ENCODE measurements at regions not wholly inside any gene's neighbourhood (a gene's known extent, or its start where the extent isn't known, plus 50 kb on each side); places are given as distances from the start of the nearest gene placed in this dataset.

DNA sequence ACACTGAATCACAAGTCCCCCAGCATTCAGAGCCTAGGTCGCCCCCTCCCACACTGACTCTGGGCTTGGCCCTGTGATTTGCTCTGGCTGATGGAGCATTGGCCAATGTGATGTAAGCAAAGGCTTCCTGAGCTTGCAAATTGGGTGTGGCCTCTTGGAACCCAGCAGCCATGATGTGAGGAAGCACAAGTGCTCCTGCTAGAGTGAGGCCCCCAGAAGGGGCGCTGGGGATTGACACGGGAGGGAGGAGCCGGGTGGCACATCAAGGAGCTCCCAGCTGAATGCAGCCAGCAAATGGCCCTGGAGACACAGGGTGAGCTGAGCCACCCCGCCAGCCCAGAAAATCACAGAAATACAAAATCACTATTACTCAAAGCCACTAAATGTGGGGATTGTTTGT lies 308.5 kb downstream of the C16orf95 start:
- Mint-ChIP-seq H3K9me3 (no peaks in the 10 kb centered on the region), H3K4me3 (no peak overlapping the region), H3K36me3 (ENCODE audit: low read depth) (no peaks in the 10 kb centered on the region), H3K27ac (no peak overlapping the region), H3K4me1 (ENCODE audit: low read depth) (no peaks in the 10 kb centered on the region), H3K27me3 (ENCODE audit: low read depth) (no peaks in the 10 kb centered on the region)
- DNase-seq (ENCODE audit: low spot score) = no peak

DNA sequence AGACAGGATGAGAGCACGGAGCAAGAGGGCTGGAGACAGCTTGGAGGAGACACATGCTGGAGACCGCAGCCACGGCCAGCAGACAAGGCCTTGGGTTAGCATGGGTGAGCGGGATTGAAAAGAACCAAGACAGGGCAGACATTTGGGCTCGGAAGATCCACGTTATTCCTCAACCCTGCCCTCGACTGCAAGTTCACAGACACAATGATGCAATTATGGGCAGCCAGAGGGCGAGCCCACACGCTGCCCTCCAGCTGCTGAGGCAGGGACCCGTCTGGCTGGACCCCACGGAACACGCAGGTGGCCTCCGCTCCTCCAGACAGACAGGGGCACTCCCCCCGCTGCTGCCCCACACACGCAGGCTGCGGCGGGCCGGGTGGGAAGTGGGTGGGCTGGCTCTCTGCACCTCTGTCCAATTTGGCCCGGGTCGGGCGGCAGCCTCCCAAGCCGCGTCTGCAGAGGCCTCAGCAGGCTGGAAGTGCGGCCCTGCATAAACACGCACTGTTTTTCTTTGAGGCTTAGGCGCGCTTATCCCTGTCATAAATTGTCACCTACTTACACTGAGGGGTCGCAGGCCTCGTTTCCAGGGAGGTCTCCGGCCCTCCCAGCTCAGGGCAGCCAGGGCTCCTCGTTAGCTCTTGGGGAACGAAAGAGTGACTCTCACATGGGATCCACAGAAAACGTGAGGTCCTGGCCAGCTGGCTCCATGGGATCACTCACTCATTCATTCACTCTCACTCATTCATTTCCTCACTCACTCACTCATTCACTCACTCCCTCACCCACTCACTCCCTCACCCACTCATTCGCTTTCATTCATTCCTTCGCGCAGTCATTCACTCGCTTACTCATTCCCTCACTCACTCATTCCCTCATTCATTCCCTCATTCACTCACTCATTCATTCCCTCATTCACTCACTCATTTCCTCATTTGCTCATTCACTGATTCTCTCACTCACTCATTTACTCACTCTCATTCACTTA lies 303.9 kb downstream of the C16orf95 start:
- Mint-ChIP-seq H3K27me3 (ENCODE audit: low read depth) (peaks cover 12% of the 10 kb centered on the region), H3K9me3 (no peaks in the 10 kb centered on the region), H3K4me3 (no peak overlapping the region), H3K4me1 (ENCODE audit: low read depth) (peaks cover 2% of the 10 kb centered on the region), H3K36me3 (ENCODE audit: low read depth) (no peaks in the 10 kb centered on the region), H3K27ac (no peak overlapping the region)
- no peak for DNase-seq (ENCODE audit: low spot score)

DNA sequence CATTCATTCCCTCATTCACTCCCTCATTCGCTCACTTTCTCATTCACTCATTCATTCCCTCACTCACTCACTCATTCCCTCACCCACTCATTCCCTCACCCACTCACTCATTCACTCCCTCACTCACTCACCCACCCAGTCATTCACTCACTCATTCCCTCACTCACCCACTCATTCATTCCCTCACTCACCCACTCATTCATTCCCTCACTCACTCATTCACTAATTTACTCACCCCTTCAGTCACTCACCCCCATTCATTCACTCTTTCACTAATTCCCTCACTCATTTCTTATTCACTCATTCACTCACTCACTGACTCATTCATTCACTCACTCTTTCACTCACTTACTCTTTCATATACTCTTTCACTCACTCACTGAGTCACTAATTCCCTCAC lies 303.1 kb downstream of the C16orf95 start:
- Mint-ChIP-seq H3K27ac (no peak overlapping the region), H3K27me3 (ENCODE audit: low read depth) (peaks cover 12% of the 10 kb centered on the region), H3K9me3 (no peaks in the 10 kb centered on the region), H3K4me3 (no peak overlapping the region), H3K36me3 (ENCODE audit: low read depth) (no peaks in the 10 kb centered on the region), H3K4me1 (ENCODE audit: low read depth) (peaks cover 2% of the 10 kb centered on the region)
- DNase-seq (ENCODE audit: low spot score) = no peak

- peaks cover 2% of the 10 kb centered on the region for H3K4me1 Mint-ChIP-seq (ENCODE audit: low read depth)
- no peak overlapping the region for H3K4me3 Mint-ChIP-seq
- H3K9me3 Mint-ChIP-seq = no peaks in the 10 kb centered on the region
- H3K27ac Mint-ChIP-seq = no peak overlapping the region
- no peak for DNase-seq (ENCODE audit: low spot score)
- H3K36me3 Mint-ChIP-seq (ENCODE audit: low read depth) = no peaks in the 10 kb centered on the region
- H3K27me3 Mint-ChIP-seq (ENCODE audit: low read depth) = peaks cover 12% of the 10 kb centered on the region
Observed at GRCh38 chr16:87015021-87015420, 302.2 kb downstream of the C16orf95 start.

DNA sequence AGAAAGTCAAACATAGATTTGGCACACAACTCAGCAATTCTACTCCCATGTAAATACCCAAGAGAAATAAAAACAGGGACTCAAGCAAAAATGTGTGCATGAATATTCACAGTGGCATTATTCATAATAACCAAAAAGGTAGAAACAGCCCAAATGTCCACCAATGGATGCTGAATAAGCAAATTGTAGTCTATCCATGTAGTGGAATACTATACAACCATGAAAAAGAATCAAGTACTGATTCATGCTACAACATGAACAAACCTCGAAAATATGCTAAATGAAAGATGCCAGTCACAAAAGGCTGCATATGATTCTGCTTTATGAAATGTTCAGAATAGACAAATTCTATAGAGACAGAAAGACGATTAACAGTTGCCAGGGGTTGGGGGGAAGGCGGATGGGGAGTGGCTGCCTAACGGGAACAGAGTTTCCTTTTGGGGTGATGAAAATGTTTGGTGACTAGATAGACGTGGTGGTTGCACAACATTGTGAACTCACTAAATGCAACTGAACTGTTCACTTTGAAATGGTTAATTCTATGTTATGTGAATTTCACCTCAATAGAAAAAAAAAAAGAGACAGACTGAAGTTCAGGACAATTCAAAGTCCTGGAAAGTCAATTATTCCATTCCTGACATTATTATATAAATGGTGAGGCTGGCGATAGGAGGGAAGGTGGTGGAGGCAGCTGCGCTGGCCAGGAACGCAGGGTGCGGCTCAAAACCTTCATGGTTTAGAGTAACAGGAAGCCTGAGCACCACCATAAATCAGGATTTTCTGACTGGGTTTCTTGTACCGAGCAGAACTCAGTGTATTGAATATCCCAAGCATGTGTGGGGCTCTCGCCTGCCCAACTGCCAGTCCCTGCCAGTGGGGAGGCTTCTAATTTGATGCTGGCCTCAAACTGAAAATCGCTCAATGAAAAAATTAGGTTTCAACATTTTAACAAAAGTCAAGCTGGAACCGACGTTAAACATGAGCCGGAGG lies 300.9 kb downstream of the C16orf95 start:
- H3K27me3 Mint-ChIP-seq (ENCODE audit: low read depth) = peaks cover 17% of the 10 kb centered on the region
- no peak overlapping the region for H3K27ac Mint-ChIP-seq
- H3K4me1 Mint-ChIP-seq (ENCODE audit: low read depth) = peaks cover 2% of the 10 kb centered on the region
- no peaks in the 10 kb centered on the region for H3K9me3 Mint-ChIP-seq
- no peak for DNase-seq (ENCODE audit: low spot score)
- H3K4me3 Mint-ChIP-seq = no peak overlapping the region
- H3K36me3 Mint-ChIP-seq (ENCODE audit: low read depth) = no peaks in the 10 kb centered on the region

- DNase-seq (ENCODE audit: low spot score) = no peak
- Mint-ChIP-seq H3K4me1 (ENCODE audit: low read depth) (peaks cover 2% of the 10 kb centered on the region), H3K27me3 (ENCODE audit: low read depth) (peaks cover 17% of the 10 kb centered on the region), H3K27ac (no peak overlapping the region), H3K4me3 (no peak overlapping the region), H3K9me3 (no peaks in the 10 kb centered on the region), H3K36me3 (ENCODE audit: low read depth) (no peaks in the 10 kb centered on the region)
Observed at GRCh38 chr16:87017371-87018012, 299.7 kb downstream of the C16orf95 start.

GRCh38 chr16:87025676-87026075 lies 291.5 kb downstream of the C16orf95 start:
- Mint-ChIP-seq H3K4me1 (ENCODE audit: low read depth) (no peaks in the 10 kb centered on the region), H3K27ac (no peak overlapping the region), H3K9me3 (no peaks in the 10 kb centered on the region), H3K36me3 (ENCODE audit: low read depth) (no peaks in the 10 kb centered on the region), H3K27me3 (ENCODE audit: low read depth) (peaks cover 5% of the 10 kb centered on the region), H3K4me3 (no peak overlapping the region)
- DNase-seq (ENCODE audit: low spot score) = no peak

GRCh38 chr16:87027056-87027616 lies 290.1 kb downstream of the C16orf95 start:
- H3K9me3 Mint-ChIP-seq = no peaks in the 10 kb centered on the region
- H3K36me3 Mint-ChIP-seq (ENCODE audit: low read depth) = no peaks in the 10 kb centered on the region
- H3K4me1 Mint-ChIP-seq (ENCODE audit: low read depth) = no peaks in the 10 kb centered on the region
- no peaks in the 10 kb centered on the region for H3K27me3 Mint-ChIP-seq (ENCODE audit: low read depth)
- no peak overlapping the region for H3K4me3 Mint-ChIP-seq
- H3K27ac Mint-ChIP-seq = no peak overlapping the region
- no peak for DNase-seq (ENCODE audit: low spot score)

DNA sequence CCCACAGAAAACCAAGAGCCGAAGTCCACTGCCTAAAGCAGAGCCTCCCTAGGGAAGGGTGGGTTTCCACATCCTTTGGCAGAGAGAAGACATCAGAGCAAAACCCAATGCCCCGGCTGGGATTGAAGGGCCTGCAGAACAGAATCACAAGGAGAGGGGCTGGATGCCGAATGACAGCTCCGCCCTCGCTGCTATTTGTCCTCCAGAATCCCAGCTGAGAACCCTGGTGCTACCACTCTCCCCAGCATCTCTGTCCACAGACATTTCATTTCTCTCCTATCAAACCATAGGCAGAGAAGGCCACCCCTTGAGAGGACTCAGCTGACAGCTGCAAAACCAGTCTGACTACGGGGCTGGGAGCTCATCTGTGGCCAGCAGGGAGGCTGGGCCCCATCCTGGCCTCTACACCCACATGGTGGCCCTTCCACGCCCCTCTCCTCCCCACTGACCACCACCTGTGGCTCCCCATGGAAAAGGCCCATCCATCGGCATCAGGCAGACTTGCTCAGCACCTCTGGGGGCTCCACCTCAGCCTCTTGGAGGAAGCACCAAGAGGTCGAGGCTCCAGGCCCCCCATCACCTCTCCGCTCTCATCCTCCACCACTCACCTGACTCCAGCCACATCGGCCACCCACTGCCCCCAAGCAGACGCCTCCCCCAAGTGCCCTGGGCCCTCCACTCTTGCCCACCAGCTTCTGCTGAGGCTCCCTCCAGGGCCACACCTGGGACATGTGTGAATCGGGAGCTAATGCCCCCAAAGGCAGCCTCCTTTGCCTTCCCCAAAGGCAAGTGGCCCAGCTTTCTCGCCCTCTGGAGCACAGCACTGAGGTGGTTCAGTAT lies 288.5 kb downstream of the C16orf95 start:
- Mint-ChIP-seq H3K27ac (no peak overlapping the region), H3K36me3 (ENCODE audit: low read depth) (no peaks in the 10 kb centered on the region), H3K4me3 (no peak overlapping the region), H3K4me1 (ENCODE audit: low read depth) (no peaks in the 10 kb centered on the region), H3K9me3 (no peaks in the 10 kb centered on the region), H3K27me3 (ENCODE audit: low read depth) (no peaks in the 10 kb centered on the region)
- no peak for DNase-seq (ENCODE audit: low spot score)

- Mint-ChIP-seq H3K9me3 (no peaks in the 10 kb centered on the region), H3K36me3 (ENCODE audit: low read depth) (no peaks in the 10 kb centered on the region), H3K4me1 (ENCODE audit: low read depth) (no peaks in the 10 kb centered on the region), H3K4me3 (no peak overlapping the region), H3K27me3 (ENCODE audit: low read depth) (no peaks in the 10 kb centered on the region), H3K27ac (no peak overlapping the region)
- DNase-seq (ENCODE audit: low spot score) = no peak
Observed at GRCh38 chr16:87032554-87032953, 284.6 kb downstream of the C16orf95 start.

DNA sequence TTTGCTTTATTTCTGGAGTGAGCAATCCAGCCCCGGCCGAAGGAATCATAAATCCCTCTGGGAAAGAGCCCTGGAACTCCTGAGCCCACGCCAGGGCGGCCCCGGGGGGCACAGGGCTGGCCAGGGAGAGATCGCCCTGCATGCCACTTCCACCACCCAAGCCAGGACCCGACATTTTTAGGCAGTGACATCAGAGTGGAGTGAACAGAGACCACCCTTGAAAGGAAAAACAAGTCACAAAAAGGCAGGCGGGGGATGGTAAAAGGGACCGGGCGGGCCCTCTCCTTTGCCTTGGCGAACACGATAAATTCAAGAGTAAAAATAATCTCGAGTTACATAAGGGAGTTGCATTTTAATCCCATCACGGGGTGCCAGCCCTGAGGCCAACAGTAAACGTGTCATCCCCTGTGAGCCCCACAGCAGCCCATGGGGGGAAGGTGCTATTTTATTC lies 284.1 kb downstream of the C16orf95 start:
- DNase-seq (ENCODE audit: low spot score) = no peak
- Mint-ChIP-seq H3K4me3 (no peak overlapping the region), H3K27ac (no peak overlapping the region), H3K9me3 (no peaks in the 10 kb centered on the region), H3K27me3 (ENCODE audit: low read depth) (no peaks in the 10 kb centered on the region), H3K36me3 (ENCODE audit: low read depth) (no peaks in the 10 kb centered on the region), H3K4me1 (ENCODE audit: low read depth) (no peaks in the 10 kb centered on the region)

GRCh38 chr16:87033541-87034300 lies 283.5 kb downstream of the C16orf95 start:
- Mint-ChIP-seq H3K4me3 (no peak overlapping the region), H3K9me3 (no peaks in the 10 kb centered on the region), H3K36me3 (ENCODE audit: low read depth) (no peaks in the 10 kb centered on the region), H3K4me1 (ENCODE audit: low read depth) (no peaks in the 10 kb centered on the region), H3K27me3 (ENCODE audit: low read depth) (no peaks in the 10 kb centered on the region), H3K27ac (no peak overlapping the region)
- no peak for DNase-seq (ENCODE audit: low spot score)

All from T-helper 2 cell treated with Interferon-gamma antibody and Interleukin-4, amounts not matched to agents 5 μg/mL and 100 μg/mL, for 36 hours (primary cell).